ENCODE measurements at regions not wholly inside any gene's neighbourhood (a gene's known extent, or its start where the extent isn't known, plus 50 kb on each side); places are given as distances from the start of the nearest gene placed in this dataset.

- Histone ChIP-seq H3K36me3 (ENCODE audit: control insufficient read depth, insufficient read depth, low read length) (no peaks in the 10 kb centered on the region), H3K4me3 (ENCODE audit: low read depth, low read length) (no peak overlapping the region), H3K27me3 (ENCODE audit: control insufficient read depth, insufficient read depth, low read length) (peaks cover 5% of the 10 kb centered on the region)
- no peak for DNase-seq (ENCODE audit: low read depth)
- TF ChIP-seq CTCF (IDR thresholded peaks at IDR 0.05; ENCODE audit: insufficient read depth, low read length, poor library complexity, severe bottlenecking) = no peak
These were observed 128.0 kb upstream of the KCNK1 start for GRCh38 chr1:233485809-233486398.

GRCh38 chr1:233487408-233487807 is 126.5 kb upstream of the KCNK1 start:
- Histone ChIP-seq H3K27me3 (ENCODE audit: control insufficient read depth, insufficient read depth, low read length) (peaks cover 3% of the 10 kb centered on the region), H3K4me3 (ENCODE audit: low read depth, low read length) (no peak overlapping the region), H3K36me3 (ENCODE audit: control insufficient read depth, insufficient read depth, low read length) (no peaks in the 10 kb centered on the region)
- TF ChIP-seq CTCF (IDR thresholded peaks at IDR 0.05; ENCODE audit: insufficient read depth, low read length, poor library complexity, severe bottlenecking) = no peak
- DNase-seq (ENCODE audit: low read depth) = no peak

- no peak overlapping the region for H3K4me3 ChIP-seq (ENCODE audit: low read depth, low read length)
- no peak for TF ChIP-seq CTCF (IDR thresholded peaks at IDR 0.05; ENCODE audit: insufficient read depth, low read length, poor library complexity, severe bottlenecking)
- peaks cover 3% of the 10 kb centered on the region for H3K27me3 ChIP-seq (ENCODE audit: control insufficient read depth, insufficient read depth, low read length)
- DNase-seq (ENCODE audit: low read depth) = no peak
- no peaks in the 10 kb centered on the region for H3K36me3 ChIP-seq (ENCODE audit: control insufficient read depth, insufficient read depth, low read length)
These were observed 124.5 kb upstream of the KCNK1 start for GRCh38 chr1:233489411-233489810.

GRCh38 chr1:233490488-233490887 is 123.4 kb upstream of the KCNK1 start:
- H3K4me3 ChIP-seq (ENCODE audit: low read depth, low read length) = no peak overlapping the region
- no peak for TF ChIP-seq CTCF (IDR thresholded peaks at IDR 0.05; ENCODE audit: insufficient read depth, low read length, poor library complexity, severe bottlenecking)
- H3K27me3 ChIP-seq (ENCODE audit: control insufficient read depth, insufficient read depth, low read length) = peaks cover 3% of the 10 kb centered on the region
- H3K36me3 ChIP-seq (ENCODE audit: control insufficient read depth, insufficient read depth, low read length) = no peaks in the 10 kb centered on the region
- DNase-seq (ENCODE audit: low read depth) = no peak

- DNase-seq (ENCODE audit: low read depth) = no peak
- H3K4me3 ChIP-seq (ENCODE audit: low read depth, low read length) = no peak overlapping the region
- no peak for TF ChIP-seq CTCF (IDR thresholded peaks at IDR 0.05; ENCODE audit: insufficient read depth, low read length, poor library complexity, severe bottlenecking)
These were observed 121.8 kb upstream of the KCNK1 start for GRCh38 chr1:233491953-233492620.

GRCh38 chr1:233496993-233497392 is 116.9 kb upstream of the KCNK1 start:
- Histone ChIP-seq H3K36me3 (ENCODE audit: control insufficient read depth, insufficient read depth, low read length) (no peaks in the 10 kb centered on the region), H3K27me3 (ENCODE audit: control insufficient read depth, insufficient read depth, low read length) (no peaks in the 10 kb centered on the region), H3K4me3 (ENCODE audit: low read depth, low read length) (no peak overlapping the region)
- no peak for DNase-seq (ENCODE audit: low read depth)
- TF ChIP-seq CTCF (IDR thresholded peaks at IDR 0.05; ENCODE audit: insufficient read depth, low read length, poor library complexity, severe bottlenecking) = no peak

More at GRCh38 chr1:233491953-233492620, 121.8 kb upstream of the KCNK1 start:
- Histone ChIP-seq H3K27me3 (ENCODE audit: control insufficient read depth, insufficient read depth, low read length) (peaks cover 3% of the 10 kb centered on the region), H3K36me3 (ENCODE audit: control insufficient read depth, insufficient read depth, low read length) (no peaks in the 10 kb centered on the region)
